ENCODE measurements at regions not wholly inside any gene's neighbourhood (a gene's known extent, or its start where the extent isn't known, plus 50 kb on each side); places are given as distances from the start of the nearest gene placed in this dataset.

- no peak overlapping the region for H3K4me3 Mint-ChIP-seq
- no peaks in the 10 kb centered on the region for H3K4me1 Mint-ChIP-seq
These were observed 337.1 kb downstream of the C16orf95 start for GRCh38 chr16:86979984-86980553.

GRCh38 chr16:86980644-86981043 lies 336.5 kb downstream of the C16orf95 start:
- TF ChIP-seq CTCF (IDR thresholded peaks at IDR 0.05), result no peak
- H3K36me3 Mint-ChIP-seq, result no peaks in the 10 kb centered on the region

More at GRCh38 chr16:86979984-86980553, 337.1 kb downstream of the C16orf95 start:
- no peak overlapping the region for H3K27ac ChIP-seq (ENCODE audit: low read length)
- WGBS (ENCODE audit: insufficient coverage), result 92% methylated on average over 1 of the region's 1 CpG
- H3K27ac Mint-ChIP-seq, result no peak overlapping the region
- no peak overlapping the region for H3K4me3 ChIP-seq (ENCODE audit: low read length)
- no peaks in the 10 kb centered on the region for H3K27me3 ChIP-seq (ENCODE audit: control insufficient read depth, insufficient read depth, low read length)
- no peaks in the 10 kb centered on the region for H3K36me3 Mint-ChIP-seq
- no peaks in the 10 kb centered on the region for H3K4me1 ChIP-seq (ENCODE audit: control insufficient read depth, insufficient read depth, low read length)
- intact Hi-C loops (cut with micrococcal nuclease), result no loop called here
- H3K9me3 ChIP-seq (ENCODE audit: control insufficient read depth, insufficient read depth, low read length), result no peaks in the 10 kb centered on the region
- DNase-seq, result no peak
- H3K27me3 Mint-ChIP-seq (ENCODE audit: low read depth in 2 of 2), result no peaks in the 10 kb centered on the region
- no peak for ATAC-seq
- no peaks in the 10 kb centered on the region for H3K36me3 ChIP-seq (ENCODE audit: control insufficient read depth, insufficient read depth, low read length)
- TF ChIP-seq CTCF (IDR thresholded peaks at IDR 0.05), result no peak
- no peaks in the 10 kb centered on the region for H3K9me3 Mint-ChIP-seq

GRCh38 chr16:86982347-86982596 lies 334.9 kb downstream of the C16orf95 start:
- no peak overlapping the region for H3K4me3 ChIP-seq (ENCODE audit: low read length)
- DNase-seq (no peak), ATAC-seq (no peak)
- H3K36me3 ChIP-seq (ENCODE audit: control insufficient read depth, insufficient read depth, low read length), result no peaks in the 10 kb centered on the region
- H3K27me3 Mint-ChIP-seq (ENCODE audit: low read depth in 2 of 2), result no peaks in the 10 kb centered on the region
- intact Hi-C loops (cut with micrococcal nuclease), result no loop called here
- H3K9me3 Mint-ChIP-seq, result no peaks in the 10 kb centered on the region
- H3K27ac ChIP-seq (ENCODE audit: low read length), result no peak overlapping the region
- no peaks in the 10 kb centered on the region for H3K36me3 Mint-ChIP-seq
- WGBS (ENCODE audit: insufficient coverage), result 69% methylated on average over 3 of the region's 3 CpGs
- no peaks in the 10 kb centered on the region for H3K4me1 ChIP-seq (ENCODE audit: control insufficient read depth, insufficient read depth, low read length)
- no peak for TF ChIP-seq CTCF (IDR thresholded peaks at IDR 0.05)
- no peaks in the 10 kb centered on the region for H3K4me1 Mint-ChIP-seq
- no peak overlapping the region for H3K4me3 Mint-ChIP-seq
- H3K27ac Mint-ChIP-seq, result no peak overlapping the region
- no peaks in the 10 kb centered on the region for H3K9me3 ChIP-seq (ENCODE audit: control insufficient read depth, insufficient read depth, low read length)
- no peaks in the 10 kb centered on the region for H3K27me3 ChIP-seq (ENCODE audit: control insufficient read depth, insufficient read depth, low read length)

More at GRCh38 chr16:86980644-86981043, 336.5 kb downstream of the C16orf95 start:
- no peak overlapping the region for H3K27ac ChIP-seq (ENCODE audit: low read length)
- H3K9me3 Mint-ChIP-seq, result no peaks in the 10 kb centered on the region
- H3K9me3 ChIP-seq (ENCODE audit: control insufficient read depth, insufficient read depth, low read length), result no peaks in the 10 kb centered on the region
- H3K36me3 ChIP-seq (ENCODE audit: control insufficient read depth, insufficient read depth, low read length), result no peaks in the 10 kb centered on the region
- no peaks in the 10 kb centered on the region for H3K4me1 ChIP-seq (ENCODE audit: control insufficient read depth, insufficient read depth, low read length)
- H3K27ac Mint-ChIP-seq, result no peak overlapping the region
- H3K27me3 ChIP-seq (ENCODE audit: control insufficient read depth, insufficient read depth, low read length), result no peaks in the 10 kb centered on the region
- no peaks in the 10 kb centered on the region for H3K27me3 Mint-ChIP-seq (ENCODE audit: low read depth in 2 of 2)
- no peak for DNase-seq
- no peaks in the 10 kb centered on the region for H3K4me1 Mint-ChIP-seq
- ATAC-seq, result no peak
- no peak overlapping the region for H3K4me3 Mint-ChIP-seq
- whole genome bisulfite sequencing (ENCODE audit: insufficient coverage), result 84% methylated on average over 6 of the region's 6 CpGs
- intact Hi-C loops (cut with micrococcal nuclease), result no loop called here
- H3K4me3 ChIP-seq (ENCODE audit: low read length), result no peak overlapping the region

- DNase-seq (no peak), ATAC-seq (no peak)
- H3K9me3 ChIP-seq (ENCODE audit: control insufficient read depth, insufficient read depth, low read length), result no peaks in the 10 kb centered on the region
- H3K27me3 ChIP-seq (ENCODE audit: control insufficient read depth, insufficient read depth, low read length), result no peaks in the 10 kb centered on the region
- H3K36me3 Mint-ChIP-seq, result no peaks in the 10 kb centered on the region
- no peak overlapping the region for H3K4me3 Mint-ChIP-seq
- H3K4me3 ChIP-seq (ENCODE audit: low read length), result no peak overlapping the region
- WGBS (ENCODE audit: insufficient coverage), result 89% methylated on average over 12 of the region's 12 CpGs
- intact Hi-C loops (cut with micrococcal nuclease), result no loop called here
- H3K4me1 Mint-ChIP-seq, result no peaks in the 10 kb centered on the region
- no peaks in the 10 kb centered on the region for H3K4me1 ChIP-seq (ENCODE audit: control insufficient read depth, insufficient read depth, low read length)
- no peak for TF ChIP-seq CTCF (IDR thresholded peaks at IDR 0.05)
- no peak overlapping the region for H3K27ac Mint-ChIP-seq
- no peaks in the 10 kb centered on the region for H3K36me3 ChIP-seq (ENCODE audit: control insufficient read depth, insufficient read depth, low read length)
- H3K9me3 Mint-ChIP-seq, result no peaks in the 10 kb centered on the region
- H3K27ac ChIP-seq (ENCODE audit: low read length), result no peak overlapping the region
- no peaks in the 10 kb centered on the region for H3K27me3 Mint-ChIP-seq (ENCODE audit: low read depth in 2 of 2)
These were observed 334.3 kb downstream of the C16orf95 start for GRCh38 chr16:86982912-86983311.

Measured in natural killer cell (primary cell).